SU-DHL-6 (cell line): ENCODE measurements at regions not wholly inside any gene's neighbourhood (a gene's known extent, or its start where the extent isn't known, plus 50 kb on each side); places are given as distances from the start of the nearest gene placed in this dataset.

ENCODE experiments used
- H2AFZ ChIP-seq: fragments of 200-600 bp; sonication (generic); 2 replicates; pipeline ENCODE4 v1.6.1; 2014; ENCODE audit warnings: low read depth, mild to moderate bottlenecking, moderate library complexity, mixed read lengths, antibody characterized with exemption, low read length; ENCODE audit not compliant: severe bottlenecking
- H3F3A ChIP-seq: fragments of 200-600 bp; shearing (Covaris generic); 2 replicates; pipeline ENCODE4 v1.6.0; 2016; ENCODE audit warnings: antibody characterized with exemption, mild to moderate bottlenecking; ENCODE audit not compliant: insufficient read depth
- H3K27ac ChIP-seq: fragments of 200-600 bp; sonication (generic); 2 replicates; pipeline ENCODE4 v1.5.1; 2016; ENCODE audit warnings: low read depth, mild to moderate bottlenecking, low read length, moderate library complexity, mixed read lengths
- H3K27me3 ChIP-seq: fragments of 200-600 bp; sonication (generic), shearing (Covaris generic); 2 replicates; pipeline ENCODE4 v1.6.0; 2014; ENCODE audit warnings: mild to moderate bottlenecking, low read length
- H3K36me3 ChIP-seq: fragments of 200-600 bp; sonication (generic); 2 replicates; pipeline ENCODE4 v1.6.1; 2014; ENCODE audit warnings: mild to moderate bottlenecking, low read length, mixed read lengths
- H3K4me2 ChIP-seq: fragments of 300-600, 200-600 bp; shearing (Covaris generic), sonication (generic); 2 replicates; pipeline ENCODE4 v1.6.0; 2014; ENCODE audit warnings: low read length, low read depth, mild to moderate bottlenecking; ENCODE audit not compliant: poor library complexity, severe bottlenecking
- H3K4me3 ChIP-seq: fragments of 200-600 bp; sonication (generic); 2 replicates; pipeline ENCODE4 v1.5.1; 2014; ENCODE audit warnings: antibody characterized with exemption, low read length, mild to moderate bottlenecking, mixed read lengths; ENCODE audit not compliant: insufficient read depth, poor library complexity, severe bottlenecking
- H3K79me2 ChIP-seq: fragments of 200-600 bp; sonication (generic); 2 replicates; pipeline ENCODE4 v1.6.1; 2014; ENCODE audit warnings: mild to moderate bottlenecking, low read length, moderate library complexity; ENCODE audit not compliant: insufficient read depth
- H3K9ac ChIP-seq: fragments of 200-600 bp; sonication (generic); 2 replicates; pipeline ENCODE4 v1.7.0; 2014; ENCODE audit warnings: mild to moderate bottlenecking, low read length
- H3K9me2 ChIP-seq: fragments of 200-600 bp; sonication (generic); replicated peaks from 2 replicates; pipeline ENCODE4 v1.6.1; 2014; ENCODE audit warnings: low read length; ENCODE audit not compliant: insufficient read depth
- H3K9me3 ChIP-seq: fragments of 200-600 bp; sonication (generic); 2 replicates; pipeline ENCODE4 v1.6.1; 2014; ENCODE audit warnings: low read length, mixed read lengths; ENCODE audit not compliant: insufficient read depth
- H4K20me1 ChIP-seq: fragments of 200-600 bp; sonication (generic); 2 replicates; pipeline ENCODE4 v1.6.1; 2014; ENCODE audit warnings: low read depth, mild to moderate bottlenecking, antibody characterized with exemption, low read length, moderate library complexity, mixed read lengths
- EZH2phosphoT487 ChIP-seq: fragments of 200-600 bp; sonication (generic), shearing (Covaris generic); conservative IDR thresholded peaks from 2 replicates; pipeline ENCODE4 v1.6.1; 2018; ENCODE audit warnings: mild to moderate bottlenecking, antibody characterized with exemption, low read length, moderate library complexity, mixed read lengths
- TF ChIP-seq, protein P1 (sequence below): fragments of 200-600 bp; sonication (generic); IDR thresholded peaks from one replicate; pipeline ENCODE4 v1.5.1; 2017; ENCODE audit warnings: antibody characterized with exemption, mild to moderate bottlenecking, low read length, moderate library complexity; ENCODE audit not compliant: insufficient read depth, poor library complexity, severe bottlenecking

- Histone ChIP-seq H3K4me2 (no peak overlapping the region), H3K4me3 (no peak overlapping the region), H3K9me3 (no peaks in the 10 kb centered on the region), H4K20me1 (no peaks in the 10 kb centered on the region), H3K27ac (no peak overlapping the region), H3K79me2 (no peaks in the 10 kb centered on the region), H2AFZ (no peak overlapping the region), H3K27me3 (no peaks in the 10 kb centered on the region), H3K9ac (no peak overlapping the region), H3K9me2 (no peaks in the 10 kb centered on the region), H3F3A (no peaks in the 10 kb centered on the region), H3K36me3 (no peaks in the 10 kb centered on the region)
- TF ChIP-seq, protein P1, sequence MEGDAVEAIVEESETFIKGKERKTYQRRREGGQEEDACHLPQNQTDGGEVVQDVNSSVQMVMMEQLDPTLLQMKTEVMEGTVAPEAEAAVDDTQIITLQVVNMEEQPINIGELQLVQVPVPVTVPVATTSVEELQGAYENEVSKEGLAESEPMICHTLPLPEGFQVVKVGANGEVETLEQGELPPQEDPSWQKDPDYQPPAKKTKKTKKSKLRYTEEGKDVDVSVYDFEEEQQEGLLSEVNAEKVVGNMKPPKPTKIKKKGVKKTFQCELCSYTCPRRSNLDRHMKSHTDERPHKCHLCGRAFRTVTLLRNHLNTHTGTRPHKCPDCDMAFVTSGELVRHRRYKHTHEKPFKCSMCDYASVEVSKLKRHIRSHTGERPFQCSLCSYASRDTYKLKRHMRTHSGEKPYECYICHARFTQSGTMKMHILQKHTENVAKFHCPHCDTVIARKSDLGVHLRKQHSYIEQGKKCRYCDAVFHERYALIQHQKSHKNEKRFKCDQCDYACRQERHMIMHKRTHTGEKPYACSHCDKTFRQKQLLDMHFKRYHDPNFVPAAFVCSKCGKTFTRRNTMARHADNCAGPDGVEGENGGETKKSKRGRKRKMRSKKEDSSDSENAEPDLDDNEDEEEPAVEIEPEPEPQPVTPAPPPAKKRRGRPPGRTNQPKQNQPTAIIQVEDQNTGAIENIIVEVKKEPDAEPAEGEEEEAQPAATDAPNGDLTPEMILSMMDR, result no peak
- no peak for TF ChIP-seq EZH2phosphoT487
Observed at GRCh38 chr18:10054366-10054765, 140.6 kb downstream of the VAPA start.

- TF ChIP-seq, protein P1, result no peak
- TF ChIP-seq EZH2phosphoT487, result no peak
- H3K27ac ChIP-seq, result no peak overlapping the region
- no peaks in the 10 kb centered on the region for H3K36me3 ChIP-seq
- no peak overlapping the region for H3K4me3 ChIP-seq
- H2AFZ ChIP-seq, result no peak overlapping the region
- no peaks in the 10 kb centered on the region for H3K9me3 ChIP-seq
- H4K20me1 ChIP-seq, result no peaks in the 10 kb centered on the region
- H3K9me2 ChIP-seq, result no peaks in the 10 kb centered on the region
- H3K27me3 ChIP-seq, result no peaks in the 10 kb centered on the region
- H3K9ac ChIP-seq, result no peak overlapping the region
- H3K4me2 ChIP-seq, result no peak overlapping the region
- H3F3A ChIP-seq, result no peaks in the 10 kb centered on the region
- H3K79me2 ChIP-seq, result no peaks in the 10 kb centered on the region
Observed at GRCh38 chr18:10055125-10055750, 141.4 kb downstream of the VAPA start.

DNA sequence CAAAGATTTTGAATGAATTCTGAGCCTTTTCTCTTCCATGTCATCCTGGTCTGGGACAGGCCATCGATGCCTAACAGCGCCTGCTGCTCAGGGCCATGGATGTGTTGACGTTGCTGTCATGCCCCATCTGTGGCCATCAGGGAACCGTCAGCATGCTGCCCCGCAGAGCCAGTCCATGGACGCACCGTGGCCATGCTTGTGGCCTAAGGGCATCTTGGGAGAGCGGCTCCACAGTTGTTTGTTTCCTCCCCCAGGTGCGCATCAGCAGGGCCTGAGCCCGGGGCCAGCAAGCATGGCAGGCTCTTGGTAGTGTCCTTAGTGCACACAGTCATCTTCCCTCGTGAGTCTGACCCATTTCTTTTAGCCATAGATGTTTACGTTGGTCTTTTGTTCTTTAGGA lies 142.7 kb downstream of the VAPA start:
- H3K9ac ChIP-seq, result no peak overlapping the region
- no peak overlapping the region for H2AFZ ChIP-seq
- H3K27me3 ChIP-seq, result no peaks in the 10 kb centered on the region
- H4K20me1 ChIP-seq, result no peaks in the 10 kb centered on the region
- H3K9me2 ChIP-seq, result no peaks in the 10 kb centered on the region
- H3K36me3 ChIP-seq, result no peaks in the 10 kb centered on the region
- H3K9me3 ChIP-seq, result no peaks in the 10 kb centered on the region
- no peaks in the 10 kb centered on the region for H3K79me2 ChIP-seq
- H3K4me2 ChIP-seq, result no peak overlapping the region
- H3K27ac ChIP-seq, result no peak overlapping the region
- no peak overlapping the region for H3K4me3 ChIP-seq
- no peaks in the 10 kb centered on the region for H3F3A ChIP-seq
- TF ChIP-seq, protein P1, result no peak
- TF ChIP-seq EZH2phosphoT487, result no peak
